Panc1 (cell line): ENCODE measurements at regions not wholly inside any gene's neighbourhood (a gene's known extent, or its start where the extent isn't known, plus 50 kb on each side); places are given as distances from the start of the nearest gene placed in this dataset.

Experiments
- ATAC-seq: fragments of 200-7000 bp; cut with Tn5 transposase; 2 replicates; pipeline ENCODE4 v1.9.1; 2020; ENCODE audit warnings: mild to moderate bottlenecking, moderate library complexity
- BruUV-seq: library from RNA; stranded (reverse); fragments of 400-500 nt; replicated peaks from 2 replicates; lab custom pipeline; 2021; lab: Mats Ljungman, UMichigan
- CTCF ChIA-PET: fragments of 300-600 bp; sonication (Branson Sonifier 250); formaldehyde crosslinking; loops from one replicate; lab custom pipeline; 2022; ENCODE audit warnings: antibody characterized with exemption; lab: Charles Lee
- POLR2A ChIA-PET: fragments of 300-600 bp; sonication (Branson Sonifier 250); formaldehyde crosslinking; loops from one replicate; lab custom pipeline; 2022; ENCODE audit warnings: antibody characterized with exemption; lab: Charles Lee
- DNase-seq: peaks from one replicate; pipeline ENCODE4 v3.0.0-alpha.2; 2010; ENCODE audit warnings: low read depth, low spot score
- H3K27ac ChIP-seq: 2 replicates; pipeline ENCODE4 v1.5.1; 2011; ENCODE audit warnings: mild to moderate bottlenecking, low read length, inconsistent platforms
- H3K27me3 ChIP-seq: fragments of 200-500 bp; sonication (Bioruptor generic); 2 replicates; pipeline ENCODE4 v1.6.0; 2014; ENCODE audit warnings: low read length, inconsistent platforms; ENCODE audit not compliant: control insufficient read depth, insufficient read depth
- H3K36me3 ChIP-seq: fragments of 200-500 bp; sonication (Bioruptor generic); 2 replicates; pipeline ENCODE4 v1.5.1; 2014; ENCODE audit warnings: inconsistent platforms, mild to moderate bottlenecking, low read length, moderate library complexity; ENCODE audit not compliant: control insufficient read depth, insufficient read depth
- H3K4me1 ChIP-seq: 2 replicates; pipeline ENCODE4 v1.5.1; 2011; ENCODE audit warnings: inconsistent platforms, mild to moderate bottlenecking, low read length, moderate library complexity; ENCODE audit not compliant: control insufficient read depth, insufficient read depth
- H3K4me3 ChIP-seq, 2 experiments: 2 replicates each; pipeline ENCODE4 v1.5.1; 2011 to 2012; ENCODE audit warnings: low read depth in 2 of 2, low read length in 2 of 2, mild to moderate bottlenecking in 2 of 2, inconsistent platforms in 1 of 2, moderate library complexity in 1 of 2
- H3K9me3 ChIP-seq: fragments of 200-500 bp; sonication (Bioruptor generic); 2 replicates; pipeline ENCODE4 v1.5.1; 2014; ENCODE audit warnings: low read depth, mild to moderate bottlenecking, inconsistent platforms, low read length, moderate library complexity; ENCODE audit not compliant: control insufficient read depth, insufficient read depth
- CTCF ChIP-seq: fragments of 450-650 bp; IDR thresholded peaks from 2 replicates; pipeline ENCODE4 v1.5.1; 2017; ENCODE audit warnings: mild to moderate bottlenecking
- POLR2AphosphoS5 ChIP-seq: IDR thresholded peaks from 2 replicates; pipeline ENCODE4 v1.6.1; 2012; ENCODE audit warnings: mild to moderate bottlenecking, low read depth, low read length, moderate library complexity
- REST ChIP-seq, 2 experiments: IDR thresholded peaks; 2 replicates each; pipeline ENCODE4 v1.6.1; 2011 to 2012; ENCODE audit warnings: low read depth in 2 of 2, control low read depth in 1 of 2, low read length in 1 of 2, mild to moderate bottlenecking in 1 of 2, moderate library complexity in 1 of 2; ENCODE audit not compliant: insufficient read depth in 1 of 2
- SIN3A ChIP-seq: IDR thresholded peaks from 2 replicates; pipeline ENCODE4 v1.6.1; 2012; ENCODE audit warnings: low read depth, mild to moderate bottlenecking, low read length, moderate library complexity, borderline replicate concordance; ENCODE audit not compliant: insufficient read depth
- TCF7L2 ChIP-seq: IDR thresholded peaks from 2 replicates; pipeline ENCODE4 v1.6.1; 2011; ENCODE audit warnings: mild to moderate bottlenecking, low read depth, low read length, inconsistent platforms
- in situ Hi-C: cut with HindIII; loops from 2 replicates; pipeline ENCODE4 v1.10.0; 2016; ENCODE audit warnings: low sequenced_read_pairs, low pct_unique_long_range_greater_than_20kb
- intact Hi-C: fragments of 100-400 bp; cut with micrococcal nuclease; formaldehyde crosslinking; loops from one replicate; pipeline ENCODE4 v1.10.0; 2022; ENCODE audit not compliant: unreplicated experiment

GRCh38 chr9:113728989-113729388 is 147.1 kb upstream of the ZNF618 start:
- no peaks in the 10 kb centered on the region for H3K36me3 ChIP-seq
- H3K4me3 ChIP-seq = no peak overlapping the region
- intact Hi-C loops = no loop called here
- TF ChIP-seq REST (IDR thresholded peaks at IDR 0.05; ENCODE audit: insufficient read depth in 1 of 2, low read depth in 2 of 2, low read length in 1 of 2) (no peak), POLR2AphosphoS5 (no peak), CTCF (no peak), SIN3A (no peak), TCF7L2 (no peak)
- no peaks in the 10 kb centered on the region for H3K4me1 ChIP-seq
- in situ Hi-C loops = no loop called here
- POLR2A ChIA-PET = no interaction called here
- H3K27ac ChIP-seq = no peak overlapping the region
- no peaks in the 10 kb centered on the region for H3K27me3 ChIP-seq
- ATAC-seq = no peak
- CTCF ChIA-PET = no interaction called here
- DNase-seq = no peak
- BruUV-seq = no TSS peak
- H3K9me3 ChIP-seq = no peaks in the 10 kb centered on the region

- no peak overlapping the region for H3K27ac ChIP-seq
- H3K4me1 ChIP-seq = no peaks in the 10 kb centered on the region
- no TSS peak for BruUV-seq
- no peaks in the 10 kb centered on the region for H3K27me3 ChIP-seq
- ATAC-seq (no peak), DNase-seq (no peak)
- no peak overlapping the region for H3K4me3 ChIP-seq
- POLR2A ChIA-PET = no interaction called here
- intact Hi-C loops (no loop called here), in situ Hi-C loops (no loop called here)
- no peak for TF ChIP-seq CTCF
- no peak for TF ChIP-seq REST (IDR thresholded peaks at IDR 0.05; ENCODE audit: insufficient read depth in 1 of 2, low read depth in 2 of 2, low read length in 1 of 2)
- TF ChIP-seq SIN3A = no peak
- TF ChIP-seq POLR2AphosphoS5 = no peak
- TF ChIP-seq TCF7L2 = no peak
- no peaks in the 10 kb centered on the region for H3K9me3 ChIP-seq
- H3K36me3 ChIP-seq = no peaks in the 10 kb centered on the region
- CTCF ChIA-PET = no interaction called here
Measured at GRCh38 chr9:113734826-113735225, 141.3 kb upstream of the ZNF618 start.
